ENCODE measurements at regions not wholly inside any gene's neighbourhood (a gene's known extent, or its start where the extent isn't known, plus 50 kb on each side); places are given as distances from the start of the nearest gene placed in this dataset.
"Not testable (repeated sequence)": the region's sequence is repeated elsewhere in the genome, so short reads cannot be mapped to it uniquely, and the experiment has no call there.

GRCh38 chr21:14006144-14006543, 204.6 kb downstream of the LIPI start:
- not testable (repeated sequence) for H3K27ac ChIP-seq

DNA sequence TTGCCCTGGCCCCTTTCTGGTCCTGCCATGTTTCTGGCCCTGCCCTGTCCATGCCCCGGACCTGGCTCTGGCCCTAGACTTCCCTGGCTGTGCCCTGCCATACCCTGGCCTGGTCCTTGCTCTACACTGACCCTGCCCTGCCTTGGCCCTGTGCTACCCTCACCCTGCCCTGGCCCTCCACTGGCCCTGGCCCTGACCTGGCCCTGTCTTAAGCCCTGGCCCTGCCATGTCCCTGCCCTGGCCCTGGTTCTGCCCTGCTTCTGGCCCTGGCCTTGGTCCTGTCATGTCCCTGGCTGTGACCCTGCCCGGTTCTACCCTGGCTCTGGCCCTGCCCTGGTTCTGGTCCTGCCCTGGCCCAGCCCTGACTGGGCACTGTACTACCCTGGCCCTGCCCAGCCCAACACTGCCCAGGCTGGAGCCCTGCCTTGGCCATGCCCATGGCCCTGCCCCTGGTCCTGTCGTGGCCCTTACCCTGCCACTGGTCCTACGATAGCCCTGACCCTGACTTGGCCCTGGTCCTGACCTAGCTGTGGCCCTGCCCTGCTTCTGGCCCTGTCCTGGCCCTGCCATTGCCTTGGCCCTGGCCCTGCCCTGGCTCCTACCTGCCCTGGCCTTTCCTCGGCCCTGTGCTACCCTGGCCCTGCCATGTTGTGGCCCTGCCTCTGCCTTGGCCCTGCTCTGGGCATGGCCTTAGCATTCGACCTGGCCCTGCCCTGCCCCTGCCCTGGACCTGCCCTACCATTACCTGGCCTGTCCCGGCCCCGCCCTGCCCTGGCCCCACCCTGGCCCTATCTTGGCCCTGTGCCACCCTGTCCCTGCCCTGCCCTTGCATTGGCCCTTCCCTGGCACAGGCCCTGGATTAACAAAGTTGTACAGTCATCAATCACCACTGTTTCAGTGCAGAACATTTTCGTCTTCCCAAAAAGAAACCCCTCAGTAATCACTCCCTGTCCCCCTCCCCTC, 223.5 kb downstream of the LIPI start:
- not testable (repeated sequence) for H3K27ac ChIP-seq

DNA sequence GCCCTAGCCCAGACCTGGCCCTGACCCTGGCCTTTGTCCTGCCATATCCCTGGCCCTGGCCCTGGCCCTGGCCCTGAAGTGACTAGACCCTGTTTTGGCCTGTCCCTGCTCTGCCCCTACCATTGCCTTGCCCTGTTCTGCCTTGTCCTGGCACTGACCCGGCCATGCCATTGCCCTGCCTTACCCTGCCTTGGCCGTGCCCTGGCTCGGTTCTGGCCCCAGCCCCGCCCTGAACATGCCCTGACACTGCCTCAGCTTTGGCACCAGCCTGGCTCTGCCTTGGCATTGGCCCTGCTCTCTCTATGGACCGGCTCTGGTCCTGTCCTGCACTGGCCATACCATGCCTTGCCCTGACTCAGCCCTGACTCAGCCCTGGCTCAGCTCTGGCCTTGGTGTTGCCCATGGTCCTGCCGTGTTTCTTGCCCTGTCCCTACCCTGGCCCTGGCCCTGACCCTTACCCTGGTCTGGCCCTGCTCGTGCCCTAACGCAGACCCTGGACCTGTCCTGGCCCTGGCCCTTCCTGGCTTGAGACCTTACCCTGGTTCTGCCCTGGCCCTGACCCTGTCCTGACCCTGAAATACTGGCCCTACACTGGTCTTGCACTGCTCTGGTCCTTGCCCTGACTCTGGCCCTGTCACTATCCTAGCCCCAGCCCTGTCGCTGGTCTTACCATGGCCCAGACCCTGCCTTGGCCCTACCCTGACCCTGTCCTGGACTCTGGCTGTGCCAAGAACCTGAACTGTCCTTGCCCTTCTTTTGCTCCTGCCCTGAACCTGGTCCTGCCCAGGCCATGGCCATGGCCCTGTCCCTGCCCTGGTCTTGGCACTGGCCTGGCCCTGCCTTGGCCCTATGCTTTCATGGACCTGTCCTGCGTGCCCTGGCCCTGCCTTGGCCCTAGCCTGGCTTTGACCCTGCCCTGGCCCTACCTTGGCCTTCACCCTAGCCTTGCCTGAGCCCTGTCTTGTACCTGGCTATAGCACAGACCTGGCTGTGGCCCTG, 224.6 kb downstream of the LIPI start:
- not testable (repeated sequence) for H3K27ac ChIP-seq

DNA sequence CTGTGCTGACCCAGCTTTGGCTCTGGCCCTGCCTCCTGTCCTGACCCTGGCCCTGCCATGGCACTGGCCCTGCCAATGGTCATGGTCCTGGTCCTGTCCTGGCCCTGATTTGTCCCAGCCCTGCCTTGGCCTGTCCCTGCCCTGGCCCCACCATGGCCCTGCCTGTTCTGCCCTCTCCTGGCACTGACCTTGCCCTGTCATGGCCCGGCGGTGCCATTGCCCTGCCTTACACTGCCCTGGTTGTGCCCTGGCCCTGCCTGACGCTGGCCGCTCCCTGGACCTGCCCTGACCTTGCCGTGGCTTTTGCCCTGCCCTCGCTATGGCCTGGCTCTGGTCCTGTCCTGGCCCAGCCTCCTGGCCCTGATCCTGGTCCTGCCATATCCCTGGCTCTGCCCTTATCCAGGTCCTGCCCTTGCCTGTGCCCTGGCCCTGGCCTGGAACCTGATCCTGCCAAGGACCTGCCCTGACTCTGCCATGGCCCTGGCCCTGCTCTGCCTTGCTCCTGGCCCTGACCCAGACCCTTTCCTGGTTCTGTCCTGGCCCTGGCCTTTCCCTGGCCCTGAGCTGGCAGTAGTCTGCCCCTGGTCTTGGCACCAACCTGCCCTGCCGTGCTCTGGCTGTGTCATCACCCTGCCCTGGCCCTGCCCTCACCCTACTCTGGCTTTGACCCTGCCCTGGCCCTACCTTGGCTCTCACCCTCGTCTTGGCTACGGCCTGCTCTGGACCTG, 225.5 kb downstream of the LIPI start:
- not testable (repeated sequence) for H3K27ac ChIP-seq

GRCh38 chr21:13984728-13985127, 226.0 kb downstream of the LIPI start:
- H3K27ac ChIP-seq: not testable (repeated sequence)

GRCh38 chr21:13981176-13982087, 229.3 kb downstream of the LIPI start:
- H3K27ac ChIP-seq: not testable (repeated sequence)

- TF ChIP-seq, protein P1, sequence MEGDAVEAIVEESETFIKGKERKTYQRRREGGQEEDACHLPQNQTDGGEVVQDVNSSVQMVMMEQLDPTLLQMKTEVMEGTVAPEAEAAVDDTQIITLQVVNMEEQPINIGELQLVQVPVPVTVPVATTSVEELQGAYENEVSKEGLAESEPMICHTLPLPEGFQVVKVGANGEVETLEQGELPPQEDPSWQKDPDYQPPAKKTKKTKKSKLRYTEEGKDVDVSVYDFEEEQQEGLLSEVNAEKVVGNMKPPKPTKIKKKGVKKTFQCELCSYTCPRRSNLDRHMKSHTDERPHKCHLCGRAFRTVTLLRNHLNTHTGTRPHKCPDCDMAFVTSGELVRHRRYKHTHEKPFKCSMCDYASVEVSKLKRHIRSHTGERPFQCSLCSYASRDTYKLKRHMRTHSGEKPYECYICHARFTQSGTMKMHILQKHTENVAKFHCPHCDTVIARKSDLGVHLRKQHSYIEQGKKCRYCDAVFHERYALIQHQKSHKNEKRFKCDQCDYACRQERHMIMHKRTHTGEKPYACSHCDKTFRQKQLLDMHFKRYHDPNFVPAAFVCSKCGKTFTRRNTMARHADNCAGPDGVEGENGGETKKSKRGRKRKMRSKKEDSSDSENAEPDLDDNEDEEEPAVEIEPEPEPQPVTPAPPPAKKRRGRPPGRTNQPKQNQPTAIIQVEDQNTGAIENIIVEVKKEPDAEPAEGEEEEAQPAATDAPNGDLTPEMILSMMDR (conservative IDR thresholded peaks at IDR 0.05): peak; percentile 57
- not testable (repeated sequence) for H3K27ac ChIP-seq
These were observed 230.6 kb downstream of the LIPI start for GRCh38 chr21:13980115-13980662.

GRCh38 chr21:13979608-13980007, 231.1 kb downstream of the LIPI start:
- not testable (repeated sequence) for H3K27ac ChIP-seq

GRCh38 chr21:13974582-13974981, 236.2 kb downstream of the LIPI start:
- not testable (repeated sequence) for H3K27ac ChIP-seq

GRCh38 chr21:13969853-13970252, 240.9 kb downstream of the LIPI start:
- H3K27ac ChIP-seq: not testable (repeated sequence)

DNA sequence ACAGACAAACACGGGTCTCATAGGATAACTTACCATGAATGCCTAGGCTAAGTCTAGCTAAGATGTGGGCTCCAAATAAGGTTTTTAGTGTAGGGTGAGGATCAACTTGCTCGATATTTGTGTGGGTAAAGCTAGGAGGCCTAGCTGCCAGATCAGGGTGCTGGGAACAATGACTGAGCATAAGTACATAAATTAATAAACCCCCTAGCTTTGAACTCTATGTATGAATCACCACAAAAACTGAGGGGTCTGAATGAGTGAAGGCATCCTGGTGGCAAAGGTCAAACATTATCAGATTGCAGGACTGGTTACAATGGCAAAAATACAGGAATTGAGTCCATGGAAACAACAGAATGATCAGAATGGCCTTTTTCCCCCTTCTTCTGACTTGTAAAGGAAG, 241.8 kb downstream of the LIPI start:
- H3K27ac ChIP-seq: not testable (repeated sequence)

DNA sequence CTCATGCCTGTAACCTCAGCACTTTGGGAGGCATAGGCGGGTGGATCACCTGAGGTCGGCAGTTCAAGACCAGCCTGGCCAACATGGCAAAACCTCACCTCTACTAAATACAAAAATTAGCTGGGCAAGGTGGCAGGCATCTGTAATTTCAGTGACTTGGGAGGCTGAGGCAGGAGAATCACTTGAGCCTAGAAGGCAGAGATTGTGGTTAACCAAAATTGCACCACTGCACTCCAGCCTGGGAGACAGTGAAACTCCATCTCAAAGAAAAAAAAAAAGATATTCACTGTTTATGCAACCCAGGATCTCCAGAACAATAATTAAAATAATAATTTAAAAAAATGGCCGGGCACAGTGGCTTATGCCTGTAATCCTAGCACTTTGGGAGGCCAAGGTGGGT, 247.5 kb downstream of the LIPI start:
- H3K27ac ChIP-seq: not testable (repeated sequence)

- TF ChIP-seq, protein P1 (conservative IDR thresholded peaks at IDR 0.05): no peak
- no peak for TF ChIP-seq ZFX (IDR thresholded peaks at IDR 0.05)
- H3K27ac ChIP-seq: no peak overlapping the region
These were observed 273.5 kb downstream of the LIPI start for GRCh38 chr21:13937236-13937635.

DNA sequence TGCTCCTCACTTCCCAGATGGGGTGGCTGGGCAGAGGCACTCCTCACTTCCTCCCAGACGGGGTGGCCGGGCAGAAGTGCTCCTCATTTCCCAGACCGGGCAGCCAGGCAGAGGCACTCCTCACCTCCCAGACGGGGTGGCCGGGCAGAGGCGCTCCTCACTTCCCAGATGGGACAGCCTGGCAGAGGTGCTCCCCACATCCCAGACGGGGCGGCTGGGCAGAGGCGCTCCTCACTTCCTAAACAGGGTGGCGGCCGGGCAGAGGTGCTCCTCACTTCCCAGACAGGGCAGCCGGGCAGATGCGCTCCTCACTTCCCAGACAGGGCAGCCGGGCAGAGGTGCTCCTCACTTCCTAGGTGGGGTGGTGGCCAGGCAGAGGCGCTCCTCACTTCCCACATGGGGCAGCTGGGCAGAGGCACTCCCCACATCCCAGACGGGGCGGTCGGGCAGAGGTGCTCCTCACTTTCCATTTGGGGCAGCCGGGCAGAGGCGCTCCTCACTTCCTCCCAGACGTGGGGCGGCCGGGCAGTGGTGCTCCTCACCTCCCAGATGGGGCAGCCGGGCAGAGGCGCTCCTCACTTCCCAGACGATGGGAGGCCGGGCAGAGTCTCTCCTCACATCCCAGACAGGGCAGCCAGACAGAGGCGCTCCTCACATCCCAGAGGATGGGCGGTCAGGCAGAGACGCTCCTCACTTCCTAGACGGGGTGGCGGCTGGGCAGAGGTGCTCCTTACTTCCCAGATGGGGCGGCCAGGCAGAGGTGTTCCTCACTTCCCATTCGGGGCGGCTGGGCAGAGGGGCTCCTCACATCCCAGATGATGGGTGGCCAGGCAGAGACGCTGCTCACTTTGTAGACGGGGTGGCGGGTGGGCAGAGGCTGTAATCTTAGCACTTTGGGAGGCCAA, 274.5 kb downstream of the LIPI start:
- not testable (repeated sequence) for H3K27ac ChIP-seq

DNA sequence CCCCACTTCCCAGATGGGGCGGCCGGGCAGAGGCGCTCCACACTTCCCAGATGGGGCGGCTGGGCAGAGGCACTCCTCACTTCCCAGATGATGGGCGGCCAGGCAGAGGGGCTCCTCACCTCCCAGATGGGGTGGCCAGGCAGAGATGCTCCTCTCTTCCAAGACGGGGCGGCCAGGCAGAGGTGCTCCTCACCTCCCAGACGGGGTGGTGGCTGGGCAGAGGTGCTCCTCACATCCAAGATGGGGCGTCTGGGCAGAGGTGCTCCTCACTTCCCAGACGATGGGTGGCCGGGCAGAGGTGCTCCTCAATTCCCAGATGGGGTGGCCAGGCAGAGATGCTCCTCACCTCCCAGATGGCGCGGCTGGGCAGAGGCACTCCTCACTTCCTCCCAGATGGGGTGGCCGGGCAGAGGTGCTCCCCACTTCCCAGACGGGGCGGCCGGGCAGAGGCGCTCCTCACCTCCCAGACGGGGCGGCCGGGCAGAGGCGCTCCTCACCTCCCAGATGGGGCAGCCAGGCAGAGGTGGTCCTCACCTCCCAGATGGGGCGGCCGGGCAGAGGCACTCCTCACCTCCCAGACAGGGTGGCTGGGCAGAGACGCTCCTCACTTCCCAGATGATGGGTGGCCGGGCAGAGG, 275.2 kb downstream of the LIPI start:
- not testable (repeated sequence) for H3K27ac ChIP-seq

All from C4-2B (cell line).